Adrenal gland (tissue), 9 donors: ENCODE measurements at regions not wholly inside any gene's neighbourhood (a gene's known extent, or its start where the extent isn't known, plus 50 kb on each side); places are given as distances from the start of the nearest gene placed in this dataset.
A peak's percentile ranks its signal among the peaks of the same experiment; 100 is the strongest.

ENCODE experiments used
- DNase-seq, 7 donors: peaks; one replicate each; pipeline ENCODE4 v3.0.0-alpha.2; 2019 to 2020
- H3K27ac ChIP-seq, 5 donors: fragments of 200-600 bp; sonication (generic) in 4 of 5; 1 replicate in 3 of 5; 2 replicates in 2 of 5; pipeline versions ENCODE4 v1.5.1 to v1.8.0; 2016 to 2020; ENCODE audit warnings: mild to moderate bottlenecking in 1 of 5
- H3K27me3 ChIP-seq: fragments of 200-600 bp; 2 replicates; pipeline ENCODE4 v1.8.0; 2021
- H3K36me3 ChIP-seq, 2 donors: fragments of 200-600 bp; replicated peaks in 1 of 2; 1 replicate in 1 of 2; 2 replicates in 1 of 2; pipeline versions ENCODE4 v1.5.1 to v1.8.0; 2018 to 2022
- H3K4me1 ChIP-seq, 2 donors: fragments of 200-600 bp; replicated peaks in 1 of 2; 1 replicate in 1 of 2; 2 replicates in 1 of 2; pipeline versions ENCODE4 v1.5.1 to v1.8.0; 2018 to 2021
- H3K4me3 ChIP-seq, 4 donors: fragments of 200-600 bp; sonication (generic) in 3 of 4; one replicate each; pipeline ENCODE4 v1.5.1; 2016 to 2018
- H3K9me3 ChIP-seq, 3 donors: fragments of 200-600 bp; sonication (generic) in 1 of 3; replicated peaks in 1 of 3; 1 replicate in 2 of 3; 2 replicates in 1 of 3; pipeline versions ENCODE4 v1.5.1 to v1.8.0; 2016 to 2021
- CTCF ChIP-seq, 6 experiments: fragments of 450-650 bp in 4 of 6; fragments of 200-600 bp in 2 of 6; sonication (generic) in 1 of 6; IDR thresholded peaks; 1 replicate in 5 of 6; 2 replicates in 1 of 6; pipeline versions ENCODE4 v1.5.1 to v1.8.0; 2016 to 2021; ENCODE audit warnings: antibody characterized with exemption in 6 of 6, mild to moderate bottlenecking in 2 of 6, moderate library complexity in 1 of 6
- POLR2A ChIP-seq, 2 donors: fragments of 450-650 bp; IDR thresholded peaks; one replicate each; pipeline ENCODE4 v1.6.1; 2017; ENCODE audit warnings: antibody characterized with exemption in 2 of 2, mild to moderate bottlenecking in 2 of 2, moderate library complexity in 1 of 2
- WGBS, 4 donors: extraction: QIAGEN DNeasy Blood & Tissue Kit in 2 of 4; methylation state at CpG; one replicate each; pipeline versions ENCODE4 v1.1.5 to v1.1.7; 2013 to 2017; 5-methylcytosine and 5-hydroxymethylcytosine counted together
- intact Hi-C, 2 donors: fragments of 100-400 bp; cut with DNase I; formaldehyde crosslinking; loops; one replicate each; pipeline versions ENCODE4 v1.14.1 to v1.15.0; 2022 to 2023
- donor health status: healthy with polysubstance abuse.
- donor health status: Bipolar disorder and iron deficiency.
- donor health status: DM: yes; HTN: yes; CAD: no.
- donor health status: DM: no; HTN: no; CAD: no.
- donor health status: DM: no; HTN: no; CAD: no.

GRCh38 chr1:147840909-147841308, 61.7 kb upstream of the GJA8 start:
- no peaks in the 10 kb centered on the region for H3K4me1 ChIP-seq
- TF ChIP-seq CTCF (IDR thresholded peaks at IDR 0.05), result no peak
- TF ChIP-seq POLR2A (IDR thresholded peaks at IDR 0.05), result no peak
- peak in 1 of 7 donors; percentile 10 for DNase-seq
- H3K36me3 ChIP-seq, result no peaks in the 10 kb centered on the region
- no peaks in the 10 kb centered on the region for H3K27me3 ChIP-seq
- H3K9me3 ChIP-seq, result no peaks in the 10 kb centered on the region
- H3K4me3 ChIP-seq, result no peak overlapping the region
- no peak overlapping the region for H3K27ac ChIP-seq
- WGBS, 4 donors, result 81 to 100% (median 93%) methylated on average over 3 to 4 of the region's 4 CpGs
- intact Hi-C loops, result no loop called here

- intact Hi-C loops, result no loop called here
- Histone ChIP-seq H3K27ac (no peak overlapping the region), H3K4me3 (no peak overlapping the region), H3K4me1 (no peaks in the 10 kb centered on the region), H3K36me3 (no peaks in the 10 kb centered on the region), H3K9me3 (no peaks in the 10 kb centered on the region), H3K27me3 (no peaks in the 10 kb centered on the region)
- no peak for DNase-seq
- WGBS, 4 donors, result 82 to 89% (median 85%) methylated on average over 7 to 8 of the region's 8 CpGs
- TF ChIP-seq POLR2A (IDR thresholded peaks at IDR 0.05), result no peak
- TF ChIP-seq CTCF (IDR thresholded peaks at IDR 0.05), result no peak
Observed at GRCh38 chr1:147842578-147842977, 60.0 kb upstream of the GJA8 start.

GRCh38 chr1:147843486-147843885, 59.1 kb upstream of the GJA8 start:
- H3K4me1 ChIP-seq, result no peaks in the 10 kb centered on the region

GRCh38 chr1:147847831-147848230, 54.8 kb upstream of the GJA8 start:
- H3K27ac ChIP-seq, result no peak overlapping the region
- H3K36me3 ChIP-seq, result no peaks in the 10 kb centered on the region
- 83 to 96% (median 86%) methylated on average over 1 of the region's 1 CpG for WGBS, 4 donors
- H3K4me3 ChIP-seq, result no peak overlapping the region
- H3K4me1 ChIP-seq, result peaks cover 0 to 1% of the 10 kb centered on the region in 2 donors
- no peak for TF ChIP-seq CTCF (IDR thresholded peaks at IDR 0.05)
- no peak for TF ChIP-seq POLR2A (IDR thresholded peaks at IDR 0.05)
- no peaks in the 10 kb centered on the region for H3K9me3 ChIP-seq
- intact Hi-C loops, result no loop called here
- H3K27me3 ChIP-seq, result no peaks in the 10 kb centered on the region
- DNase-seq, result no peak

More at GRCh38 chr1:147843486-147843885, 59.1 kb upstream of the GJA8 start:
- DNase-seq, result no peak
- no peaks in the 10 kb centered on the region for H3K27me3 ChIP-seq
- no peaks in the 10 kb centered on the region for H3K9me3 ChIP-seq
- no peak overlapping the region for H3K4me3 ChIP-seq
- TF ChIP-seq POLR2A (IDR thresholded peaks at IDR 0.05) (no peak), CTCF (IDR thresholded peaks at IDR 0.05) (no peak)
- H3K36me3 ChIP-seq, result no peaks in the 10 kb centered on the region
- 71 to 77% (median 76%) methylated on average over 3 of the region's 3 CpGs for WGBS, 4 donors
- intact Hi-C loops, result no loop called here
- H3K27ac ChIP-seq, result no peak overlapping the region
